IMR-90 (cell line): ENCODE measurements at regions not wholly inside any gene's neighbourhood (a gene's known extent, or its start where the extent isn't known, plus 50 kb on each side); places are given as distances from the start of the nearest gene placed in this dataset.

Source experiments
- ATAC-seq: fragments of 200-7000 bp; cut with Tn5 transposase; 2 replicates; pipeline ENCODE4 v1.9.1; 2020; ENCODE audit warnings: low read depth, mild to moderate bottlenecking, moderate library complexity
- BruUV-seq: library from RNA; stranded (reverse); fragments of 400-500 nt; replicated peaks from 2 replicates; lab custom pipeline; 2021; lab: Mats Ljungman, UMichigan
- CTCF ChIA-PET: fragments of 300-600 bp; formaldehyde crosslinking; extraction: SDS; loops from one replicate; lab custom pipeline; 2021; ENCODE audit warnings: antibody characterized with exemption; lab: Yijun Ruan, JAX
- POLR2A ChIA-PET: fragments of 300-600 bp; sonication (Branson Sonifier 250); formaldehyde crosslinking; loops from one replicate; lab custom pipeline; 2022; ENCODE audit warnings: antibody characterized with exemption; ENCODE audit not compliant: unreplicated experiment; lab: Charles Lee
- DNase-seq: peaks from one replicate; pipeline ENCODE4 v3.0.0; 2013
- H2AFZ ChIP-seq: replicated peaks from 2 replicates; pipeline ENCODE3; 2013; ENCODE audit warnings: low read length, mild to moderate bottlenecking; ENCODE audit not compliant: poor library complexity
- H2AK5ac ChIP-seq: 2 replicates; pipeline ENCODE4 v1.6.1; 2013; ENCODE audit warnings: low read depth, low read length, inconsistent platforms
- H2AK9ac ChIP-seq: replicated peaks from 2 replicates; pipeline ENCODE3; 2013; ENCODE audit warnings: mild to moderate bottlenecking, low read depth, low read length, moderate library complexity; ENCODE audit not compliant: poor library complexity
- H2BK120ac ChIP-seq: 2 replicates; pipeline ENCODE4 v1.6.1; 2013; ENCODE audit warnings: low read depth, low read length, inconsistent platforms
- H2BK15ac ChIP-seq: 3 replicates; pipeline ENCODE4 v1.6.1; 2013; ENCODE audit warnings: low read depth, low read length, inconsistent platforms
- H2BK20ac ChIP-seq: 2 replicates; pipeline ENCODE4 v1.6.1; 2013; ENCODE audit warnings: low read depth, mild to moderate bottlenecking, inconsistent platforms, low read length, moderate library complexity
- H2BK5ac ChIP-seq: 2 replicates; pipeline ENCODE4 v1.6.1; 2013; ENCODE audit warnings: mild to moderate bottlenecking, low read depth, low read length, inconsistent platforms; ENCODE audit not compliant: poor library complexity, severe bottlenecking
- H3K14ac ChIP-seq: replicated peaks from 2 replicates; pipeline ENCODE4 v1.6.1; 2013; ENCODE audit warnings: low read depth, low read length, inconsistent platforms
- H3K18ac ChIP-seq: 2 replicates; pipeline ENCODE4 v1.6.1; 2013; ENCODE audit warnings: low read depth, low read length, control low read depth
- H3K23ac ChIP-seq: 2 replicates; pipeline ENCODE4 v1.6.1; 2013; ENCODE audit warnings: low read depth, low read length, inconsistent platforms
- H3K27ac ChIP-seq: 2 replicates; pipeline ENCODE4 v1.5.1; 2013; ENCODE audit warnings: mild to moderate bottlenecking, control low read depth, low read length; ENCODE audit not compliant: insufficient read depth
- H3K27me3 ChIP-seq: 2 replicates; pipeline ENCODE4 v1.6.1; 2013; ENCODE audit warnings: low read length; ENCODE audit not compliant: control insufficient read depth, insufficient read depth
- H3K36me3 ChIP-seq: 2 replicates; pipeline ENCODE4 v1.6.1; 2013; ENCODE audit warnings: low read length, mixed read lengths; ENCODE audit not compliant: control insufficient read depth, insufficient read depth
- H3K4ac ChIP-seq: 2 replicates; pipeline ENCODE4 v1.6.1; 2013; ENCODE audit warnings: low read depth, low read length, inconsistent platforms
- H3K4me1 ChIP-seq: 2 replicates; pipeline ENCODE4 v1.6.1; 2013; ENCODE audit warnings: low read length, mixed read lengths; ENCODE audit not compliant: control insufficient read depth, insufficient read depth
- H3K4me2 ChIP-seq: 2 replicates; pipeline ENCODE4 v1.6.1; 2013; ENCODE audit warnings: low read depth, mild to moderate bottlenecking, control low read depth, low read length, moderate library complexity
- H3K4me3 ChIP-seq: 2 replicates; pipeline ENCODE4 v1.5.1; 2013; ENCODE audit warnings: low read depth, mild to moderate bottlenecking, control low read depth, low read length, moderate library complexity; ENCODE audit not compliant: insufficient read depth
- H3K56ac ChIP-seq: 2 replicates; pipeline ENCODE4 v1.6.1; 2013; ENCODE audit warnings: low read length, inconsistent platforms; ENCODE audit not compliant: insufficient read depth; ENCODE audit errors: extremely low read depth
- H3K79me1 ChIP-seq, 2 experiments: 2 replicates each; pipeline ENCODE4 v1.6.1; 2013; ENCODE audit warnings: low read length in 2 of 2, inconsistent platforms in 1 of 2, low read depth in 1 of 2
- H3K9ac ChIP-seq: 2 replicates; pipeline ENCODE4 v1.6.1; 2013; ENCODE audit warnings: low read depth, low read length, control low read depth
- H3K9me1 ChIP-seq: 2 replicates; pipeline ENCODE4 v1.6.1; 2013; ENCODE audit warnings: low read length, inconsistent platforms; ENCODE audit not compliant: insufficient read depth
- H3K9me3 ChIP-seq: 2 replicates; pipeline ENCODE4 v1.6.1; 2013; ENCODE audit warnings: low read length; ENCODE audit not compliant: control insufficient read depth, insufficient read depth
- H4K20me1 ChIP-seq: 2 replicates; pipeline ENCODE4 v1.6.1; 2013; ENCODE audit warnings: low read length, inconsistent platforms; ENCODE audit not compliant: insufficient read depth
- H4K5ac ChIP-seq: 2 replicates; pipeline ENCODE4 v1.6.1; 2013; ENCODE audit warnings: mild to moderate bottlenecking, low read depth, low read length, control low read depth
- H4K8ac ChIP-seq, 2 experiments: 2 replicates each; pipeline ENCODE4 v1.6.1; 2013; ENCODE audit warnings: low read depth in 2 of 2, low read length in 2 of 2, control low read depth in 1 of 2, inconsistent platforms in 1 of 2
- H4K91ac ChIP-seq: 2 replicates; pipeline ENCODE4 v1.6.1; 2013; ENCODE audit warnings: low read depth, low read length, inconsistent platforms; ENCODE audit not compliant: insufficient read depth
- FOS ChIP-seq: fragments of 150-350 bp; IDR thresholded peaks from 2 replicates; pipeline ENCODE4 v1.6.1; 2016; ENCODE audit warnings: low read depth, low read length
- MXI1 ChIP-seq: IDR thresholded peaks from 2 replicates; pipeline ENCODE4 v1.6.1; 2012; ENCODE audit warnings: low read depth, mild to moderate bottlenecking, low read length, moderate library complexity, borderline replicate concordance
- NFE2L2 ChIP-seq: fragments of 150-350 bp; IDR thresholded peaks from 2 replicates; pipeline ENCODE4 v1.6.1; 2016; ENCODE audit warnings: low read depth, mild to moderate bottlenecking, low read length
- SMC3 ChIP-seq: fragments of 150-350 bp; IDR thresholded peaks from 2 replicates; pipeline ENCODE4 v1.6.1; 2016; ENCODE audit warnings: low read depth, mild to moderate bottlenecking, antibody characterized with exemption, low read length, moderate library complexity
- WGBS, 2 experiments: methylation state at CpG; one replicate each; pipeline versions ENCODE4 v1.1.5 to v1.1.7; 2013; ENCODE audit warnings: missing lambda C conversion rate in 2 of 2; ENCODE audit not compliant: insufficient read length in 1 of 2; ENCODE audit errors: extremely low coverage in 2 of 2; 5-methylcytosine and 5-hydroxymethylcytosine counted together
- dilution Hi-C: fragments of 300-500 bp; cut with HindIII; formaldehyde crosslinking; loops from one replicate; pipeline ENCODE4 v1.14.3; 2018; ENCODE audit warnings: low sequenced_read_pairs; ENCODE audit not compliant: unreplicated experiment
- in situ Hi-C: fragments of 300-500 bp; cut with MboI; formaldehyde crosslinking; loops from 3 replicates; pipeline ENCODE4 v1.14.3; 2019; ENCODE audit warnings: low sequenced_read_pairs, inconsistent platforms, mixed read lengths
- intact Hi-C: fragments of 100-400 bp; cut with micrococcal nuclease; formaldehyde crosslinking; loops from 2 replicates; pipeline ENCODE4 v1.10.0; 2022
- TF ChIP-seq, protein P1 (sequence below): conservative IDR thresholded peaks from 2 replicates; pipeline ENCODE4 v1.5.1; 2012; ENCODE audit warnings: mild to moderate bottlenecking, low read depth, low read length, improper control_type of control experiment
- TF ChIP-seq, protein P2 (sequence below): fragments of 150-350 bp; IDR thresholded peaks from 2 replicates; pipeline ENCODE4 v1.6.1; 2017; ENCODE audit warnings: mild to moderate bottlenecking, antibody characterized with exemption, low read length, low read depth

DNA sequence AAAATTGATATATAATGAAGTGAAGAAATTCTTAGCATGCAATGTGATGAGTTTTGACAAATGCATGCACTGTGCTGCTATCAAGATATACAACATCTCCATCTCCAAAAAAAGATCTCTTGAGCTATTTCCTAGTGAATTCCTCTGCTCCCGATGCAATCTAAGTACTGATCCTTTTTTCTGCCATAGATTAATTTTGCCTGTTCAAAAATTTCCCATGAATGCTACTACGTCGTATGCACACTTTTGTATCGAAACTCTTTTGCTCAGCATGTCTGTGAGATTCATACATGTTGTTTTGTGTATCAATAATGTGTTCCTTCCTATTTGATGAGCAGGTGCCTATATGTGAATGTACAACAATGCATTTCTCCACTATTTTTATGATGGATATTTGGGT, 647.4 kb downstream of the MTRR start:
- Histone ChIP-seq H3K27ac (no peak overlapping the region), H2BK20ac (no peak overlapping the region), H2AFZ (no peak overlapping the region), H3K9me3 (no peaks in the 10 kb centered on the region), H3K9me1 (no peaks in the 10 kb centered on the region), H4K8ac (no peak overlapping the region), H3K79me1 (no peaks in the 10 kb centered on the region), H2AK5ac (no peak overlapping the region), H3K27me3 (no peaks in the 10 kb centered on the region), H3K23ac (no peak overlapping the region), H3K4me3 (no peak overlapping the region), H4K20me1 (no peaks in the 10 kb centered on the region), H3K4ac (no peak overlapping the region), H2AK9ac (no peak overlapping the region), H4K5ac (no peak overlapping the region), H3K4me2 (no peak overlapping the region), H3K18ac (no peak overlapping the region), H2BK5ac (no peak overlapping the region), H2BK120ac (no peak overlapping the region), H4K91ac (no peak overlapping the region), H3K56ac (no peak overlapping the region), H3K4me1 (no peaks in the 10 kb centered on the region), H3K14ac (no peak overlapping the region), H2BK15ac (no peak overlapping the region), H3K9ac (no peak overlapping the region), H3K36me3 (no peaks in the 10 kb centered on the region)
- DNase-seq = no peak
- no TSS peak for BruUV-seq
- in situ Hi-C loops (no loop called here), intact Hi-C loops (no loop called here), dilution Hi-C loops (no loop called here)
- ChIA-PET CTCF (no interaction called here), POLR2A (no interaction called here)
- no CpG with 5 or more reads among the region's 4 CpGs for WGBS, 2 experiments
- ATAC-seq = no peak
- TF ChIP-seq, protein P1, sequence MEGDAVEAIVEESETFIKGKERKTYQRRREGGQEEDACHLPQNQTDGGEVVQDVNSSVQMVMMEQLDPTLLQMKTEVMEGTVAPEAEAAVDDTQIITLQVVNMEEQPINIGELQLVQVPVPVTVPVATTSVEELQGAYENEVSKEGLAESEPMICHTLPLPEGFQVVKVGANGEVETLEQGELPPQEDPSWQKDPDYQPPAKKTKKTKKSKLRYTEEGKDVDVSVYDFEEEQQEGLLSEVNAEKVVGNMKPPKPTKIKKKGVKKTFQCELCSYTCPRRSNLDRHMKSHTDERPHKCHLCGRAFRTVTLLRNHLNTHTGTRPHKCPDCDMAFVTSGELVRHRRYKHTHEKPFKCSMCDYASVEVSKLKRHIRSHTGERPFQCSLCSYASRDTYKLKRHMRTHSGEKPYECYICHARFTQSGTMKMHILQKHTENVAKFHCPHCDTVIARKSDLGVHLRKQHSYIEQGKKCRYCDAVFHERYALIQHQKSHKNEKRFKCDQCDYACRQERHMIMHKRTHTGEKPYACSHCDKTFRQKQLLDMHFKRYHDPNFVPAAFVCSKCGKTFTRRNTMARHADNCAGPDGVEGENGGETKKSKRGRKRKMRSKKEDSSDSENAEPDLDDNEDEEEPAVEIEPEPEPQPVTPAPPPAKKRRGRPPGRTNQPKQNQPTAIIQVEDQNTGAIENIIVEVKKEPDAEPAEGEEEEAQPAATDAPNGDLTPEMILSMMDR = no peak
- TF ChIP-seq MXI1 = no peak
- TF ChIP-seq, protein P2, sequence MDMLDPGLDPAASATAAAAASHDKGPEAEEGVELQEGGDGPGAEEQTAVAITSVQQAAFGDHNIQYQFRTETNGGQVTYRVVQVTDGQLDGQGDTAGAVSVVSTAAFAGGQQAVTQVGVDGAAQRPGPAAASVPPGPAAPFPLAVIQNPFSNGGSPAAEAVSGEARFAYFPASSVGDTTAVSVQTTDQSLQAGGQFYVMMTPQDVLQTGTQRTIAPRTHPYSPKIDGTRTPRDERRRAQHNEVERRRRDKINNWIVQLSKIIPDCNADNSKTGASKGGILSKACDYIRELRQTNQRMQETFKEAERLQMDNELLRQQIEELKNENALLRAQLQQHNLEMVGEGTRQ = no peak
- no peak for TF ChIP-seq SMC3
- TF ChIP-seq NFE2L2 = no peak
- TF ChIP-seq FOS = no peak
